ENCODE measurements at regions not wholly inside any gene's neighbourhood (a gene's known extent, or its start where the extent isn't known, plus 50 kb on each side); places are given as distances from the start of the nearest gene placed in this dataset.
"Not testable (repeated sequence)": the region's sequence is repeated elsewhere in the genome, so short reads cannot be mapped to it uniquely, and the experiment has no call there.

DNA sequence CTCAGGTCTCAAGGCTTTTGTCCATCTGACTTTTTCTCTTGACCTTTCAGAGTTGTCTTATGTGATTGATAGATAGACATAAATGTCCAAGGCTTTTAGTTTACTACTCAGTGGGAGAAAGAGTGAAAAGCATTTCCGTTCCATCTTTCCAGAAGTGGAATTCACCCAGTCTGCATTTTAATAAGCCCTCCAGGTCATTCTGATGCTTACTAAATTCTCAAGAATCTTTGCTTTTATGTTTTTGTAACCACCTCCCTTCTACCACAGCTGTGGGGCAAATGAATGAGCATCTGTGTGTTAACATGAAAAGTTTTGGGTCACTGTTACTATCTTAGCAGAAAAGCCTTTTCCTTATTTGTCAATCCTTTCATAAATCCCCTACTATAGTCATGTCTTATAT, 251.4 kb downstream of the LRIG3 start:
- no peak overlapping the region for H2AFZ ChIP-seq (ENCODE audit: low read depth, low read length, severe bottlenecking)
- no peaks in the 10 kb centered on the region for H3K27me3 ChIP-seq (ENCODE audit: low read length)
- H3K4me2 ChIP-seq (ENCODE audit: low read depth, low read length, poor library complexity, severe bottlenecking): no peak overlapping the region

DNA sequence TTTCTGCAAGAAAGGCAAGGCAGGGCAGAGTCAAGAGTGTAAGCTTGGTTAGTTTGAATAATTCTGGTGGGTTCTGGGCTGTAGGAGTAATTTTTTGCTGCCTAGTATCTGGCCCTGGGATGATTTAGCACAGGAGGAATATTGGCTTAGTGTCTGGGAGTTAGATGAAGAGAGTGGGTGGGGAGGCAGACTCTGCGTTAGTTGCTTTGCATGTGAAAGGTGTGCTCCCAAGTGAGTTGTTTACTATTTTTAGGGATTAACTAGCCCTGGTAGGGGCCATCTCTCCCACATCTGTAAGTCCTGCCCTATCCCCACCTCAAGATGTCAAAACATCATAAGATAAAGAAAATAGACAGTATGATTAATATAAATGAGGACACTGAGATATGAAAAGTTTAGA, 249.7 kb downstream of the LRIG3 start:
- TF ChIP-seq EZH2phosphoT487 (conservative IDR thresholded peaks at IDR 0.05; ENCODE audit: low read length): no peak
- TF ChIP-seq, protein P1, sequence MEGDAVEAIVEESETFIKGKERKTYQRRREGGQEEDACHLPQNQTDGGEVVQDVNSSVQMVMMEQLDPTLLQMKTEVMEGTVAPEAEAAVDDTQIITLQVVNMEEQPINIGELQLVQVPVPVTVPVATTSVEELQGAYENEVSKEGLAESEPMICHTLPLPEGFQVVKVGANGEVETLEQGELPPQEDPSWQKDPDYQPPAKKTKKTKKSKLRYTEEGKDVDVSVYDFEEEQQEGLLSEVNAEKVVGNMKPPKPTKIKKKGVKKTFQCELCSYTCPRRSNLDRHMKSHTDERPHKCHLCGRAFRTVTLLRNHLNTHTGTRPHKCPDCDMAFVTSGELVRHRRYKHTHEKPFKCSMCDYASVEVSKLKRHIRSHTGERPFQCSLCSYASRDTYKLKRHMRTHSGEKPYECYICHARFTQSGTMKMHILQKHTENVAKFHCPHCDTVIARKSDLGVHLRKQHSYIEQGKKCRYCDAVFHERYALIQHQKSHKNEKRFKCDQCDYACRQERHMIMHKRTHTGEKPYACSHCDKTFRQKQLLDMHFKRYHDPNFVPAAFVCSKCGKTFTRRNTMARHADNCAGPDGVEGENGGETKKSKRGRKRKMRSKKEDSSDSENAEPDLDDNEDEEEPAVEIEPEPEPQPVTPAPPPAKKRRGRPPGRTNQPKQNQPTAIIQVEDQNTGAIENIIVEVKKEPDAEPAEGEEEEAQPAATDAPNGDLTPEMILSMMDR (IDR thresholded peaks at IDR 0.05; ENCODE audit: insufficient read depth, low read length, poor library complexity, severe bottlenecking): no peak
- Histone ChIP-seq H3K79me2 (ENCODE audit: insufficient read depth, low read length) (no peaks in the 10 kb centered on the region), H3K27ac (ENCODE audit: low read depth, low read length) (no peak overlapping the region), H3K9me3 (ENCODE audit: insufficient read depth, low read length) (no peaks in the 10 kb centered on the region), H3K27me3 (ENCODE audit: low read length) (no peaks in the 10 kb centered on the region), H3K4me2 (ENCODE audit: low read depth, low read length, poor library complexity, severe bottlenecking) (no peak overlapping the region), H2AFZ (ENCODE audit: low read depth, low read length, severe bottlenecking) (no peak overlapping the region), H3K36me3 (ENCODE audit: low read length) (no peaks in the 10 kb centered on the region), H3K4me3 (ENCODE audit: insufficient read depth, low read length, poor library complexity, severe bottlenecking) (no peak overlapping the region), H4K20me1 (ENCODE audit: low read depth, low read length) (no peaks in the 10 kb centered on the region), H3K9ac (ENCODE audit: low read length) (no peak overlapping the region), H3K9me2 (replicated peaks; ENCODE audit: insufficient read depth, low read length) (no peaks in the 10 kb centered on the region), H3F3A (ENCODE audit: insufficient read depth) (no peaks in the 10 kb centered on the region)

More for the DNA sequence above, 251.4 kb downstream of the LRIG3 start:
- Histone ChIP-seq H3K9me3 (ENCODE audit: insufficient read depth, low read length) (no peaks in the 10 kb centered on the region), H3K4me3 (ENCODE audit: insufficient read depth, low read length, poor library complexity, severe bottlenecking) (no peak overlapping the region), H3K79me2 (ENCODE audit: insufficient read depth, low read length) (no peaks in the 10 kb centered on the region), H3K9ac (ENCODE audit: low read length) (no peak overlapping the region), H4K20me1 (ENCODE audit: low read depth, low read length) (no peaks in the 10 kb centered on the region), H3K27ac (ENCODE audit: low read depth, low read length) (no peak overlapping the region), H3F3A (ENCODE audit: insufficient read depth) (no peaks in the 10 kb centered on the region), H3K9me2 (replicated peaks; ENCODE audit: insufficient read depth, low read length) (no peaks in the 10 kb centered on the region), H3K36me3 (ENCODE audit: low read length) (no peaks in the 10 kb centered on the region)
- TF ChIP-seq, protein P1 (IDR thresholded peaks at IDR 0.05; ENCODE audit: insufficient read depth, low read length, poor library complexity, severe bottlenecking): no peak
- TF ChIP-seq EZH2phosphoT487 (conservative IDR thresholded peaks at IDR 0.05; ENCODE audit: low read length): no peak

DNA sequence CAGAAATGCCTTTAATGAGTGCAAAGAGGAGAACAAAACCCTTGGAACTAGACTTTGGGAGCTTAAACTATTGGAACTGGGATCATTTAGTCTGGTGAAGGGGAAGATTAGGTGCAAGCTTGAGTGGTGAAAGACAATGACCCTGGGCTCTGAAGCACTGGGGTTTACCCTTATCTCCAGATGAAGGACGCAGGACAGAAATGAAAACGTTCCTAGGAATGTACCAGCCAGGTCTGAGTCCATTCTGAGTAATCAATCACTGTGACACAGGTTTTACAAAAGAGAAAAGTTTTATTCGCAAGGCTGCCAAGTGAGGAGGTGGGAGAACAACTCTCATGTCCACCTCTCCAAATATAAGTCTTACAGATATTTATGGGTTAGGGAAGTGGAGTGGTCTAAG, 249.1 kb downstream of the LRIG3 start:
- no peaks in the 10 kb centered on the region for H3K27me3 ChIP-seq (ENCODE audit: low read length)
- H3K9me3 ChIP-seq (ENCODE audit: insufficient read depth, low read length): no peaks in the 10 kb centered on the region
- H2AFZ ChIP-seq (ENCODE audit: low read depth, low read length, severe bottlenecking): no peak overlapping the region
- H3K9ac ChIP-seq (ENCODE audit: low read length): no peak overlapping the region
- H3K4me3 ChIP-seq (ENCODE audit: insufficient read depth, low read length, poor library complexity, severe bottlenecking): no peak overlapping the region
- no peaks in the 10 kb centered on the region for H3K36me3 ChIP-seq (ENCODE audit: low read length)
- TF ChIP-seq, protein P1 (IDR thresholded peaks at IDR 0.05; ENCODE audit: insufficient read depth, low read length, poor library complexity, severe bottlenecking): no peak
- no peak overlapping the region for H3K27ac ChIP-seq (ENCODE audit: low read depth, low read length)
- no peaks in the 10 kb centered on the region for H3K9me2 ChIP-seq (replicated peaks; ENCODE audit: insufficient read depth, low read length)
- no peaks in the 10 kb centered on the region for H3K79me2 ChIP-seq (ENCODE audit: insufficient read depth, low read length)
- H3K4me2 ChIP-seq (ENCODE audit: low read depth, low read length, poor library complexity, severe bottlenecking): no peak overlapping the region
- H3F3A ChIP-seq (ENCODE audit: insufficient read depth): no peaks in the 10 kb centered on the region
- H4K20me1 ChIP-seq (ENCODE audit: low read depth, low read length): no peaks in the 10 kb centered on the region

DNA sequence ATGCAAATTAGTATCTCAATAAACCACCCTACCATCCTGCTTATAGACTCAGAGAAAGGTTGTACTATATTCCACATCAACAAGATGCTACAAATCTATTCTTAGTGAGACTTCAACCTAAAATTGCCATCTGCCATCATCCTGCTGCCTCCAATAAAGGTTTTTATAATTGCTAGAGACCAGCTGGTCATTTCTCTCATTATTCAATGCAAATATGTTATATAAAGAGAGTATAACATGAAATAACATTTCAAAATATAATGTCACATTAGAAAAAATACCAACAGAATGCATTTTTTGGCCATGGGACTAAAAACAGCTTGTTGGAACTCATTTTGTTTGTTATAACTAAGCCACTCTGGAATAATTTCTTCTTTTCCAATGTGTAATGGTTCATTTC, 247.3 kb downstream of the LRIG3 start:
- TF ChIP-seq, protein P1 (IDR thresholded peaks at IDR 0.05; ENCODE audit: insufficient read depth, low read length, poor library complexity, severe bottlenecking): no peak
- TF ChIP-seq EZH2phosphoT487 (conservative IDR thresholded peaks at IDR 0.05; ENCODE audit: low read length): no peak
- H3F3A ChIP-seq (ENCODE audit: insufficient read depth): no peaks in the 10 kb centered on the region
- no peak overlapping the region for H3K4me2 ChIP-seq (ENCODE audit: low read depth, low read length, poor library complexity, severe bottlenecking)
- H3K36me3 ChIP-seq (ENCODE audit: low read length): no peaks in the 10 kb centered on the region
- no peak overlapping the region for H3K9ac ChIP-seq (ENCODE audit: low read length)
- no peaks in the 10 kb centered on the region for H3K27me3 ChIP-seq (ENCODE audit: low read length)
- no peaks in the 10 kb centered on the region for H4K20me1 ChIP-seq (ENCODE audit: low read depth, low read length)
- H3K4me3 ChIP-seq (ENCODE audit: insufficient read depth, low read length, poor library complexity, severe bottlenecking): no peak overlapping the region
- H3K9me2 ChIP-seq (replicated peaks; ENCODE audit: insufficient read depth, low read length): no peaks in the 10 kb centered on the region
- H3K9me3 ChIP-seq (ENCODE audit: insufficient read depth, low read length): no peaks in the 10 kb centered on the region
- H3K79me2 ChIP-seq (ENCODE audit: insufficient read depth, low read length): no peaks in the 10 kb centered on the region
- no peak overlapping the region for H2AFZ ChIP-seq (ENCODE audit: low read depth, low read length, severe bottlenecking)
- no peak overlapping the region for H3K27ac ChIP-seq (ENCODE audit: low read depth, low read length)

DNA sequence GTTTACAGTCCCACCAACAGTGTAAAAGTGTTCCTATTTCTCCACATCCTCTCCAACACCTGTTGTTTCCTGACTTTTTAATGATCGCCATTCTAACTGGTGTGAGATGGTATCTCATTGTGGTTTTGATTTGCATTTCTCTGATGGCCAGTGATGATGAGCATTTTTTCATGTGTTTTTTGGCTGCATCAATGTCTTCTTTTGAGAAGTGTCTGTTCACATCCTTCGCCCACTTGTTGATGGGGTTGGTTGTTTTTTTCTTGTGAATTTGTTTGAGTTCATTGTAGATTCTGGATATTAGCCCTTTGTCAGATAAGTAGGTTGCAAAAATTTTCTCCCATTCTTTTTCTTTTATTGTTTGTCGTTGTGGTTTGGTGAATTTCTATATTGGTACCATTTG, 242.5 kb downstream of the LRIG3 start:
- not testable (repeated sequence) for H4K20me1 ChIP-seq (ENCODE audit: low read depth, low read length); H3K36me3 ChIP-seq (ENCODE audit: low read length); H3K9me3 ChIP-seq (ENCODE audit: insufficient read depth, low read length); H3K9ac ChIP-seq (ENCODE audit: low read length); H3K9me2 ChIP-seq (replicated peaks; ENCODE audit: insufficient read depth, low read length); H3K27me3 ChIP-seq (ENCODE audit: low read length); H3F3A ChIP-seq (ENCODE audit: insufficient read depth); H2AFZ ChIP-seq (ENCODE audit: low read depth, low read length, severe bottlenecking); H3K4me2 ChIP-seq (ENCODE audit: low read depth, low read length, poor library complexity, severe bottlenecking); H3K79me2 ChIP-seq (ENCODE audit: insufficient read depth, low read length); H3K4me3 ChIP-seq (ENCODE audit: insufficient read depth, low read length, poor library complexity, severe bottlenecking); H3K27ac ChIP-seq (ENCODE audit: low read depth, low read length)
